ENCODE measurements at regions not wholly inside any gene's neighbourhood (a gene's known extent, or its start where the extent isn't known, plus 50 kb on each side); places are given as distances from the start of the nearest gene placed in this dataset.
A peak's percentile ranks its signal among the peaks of the same experiment; 100 is the strongest.

- no peak for DNase-seq (ENCODE audit: low spot score)
- H4K8ac ChIP-seq (ENCODE audit: low read depth, low read length): no peak overlapping the region
- no peak overlapping the region for H3K4me3 ChIP-seq (ENCODE audit: low read length in 2 of 2)
These were observed 164.1 kb upstream of the JAG1 start for GRCh38 chr20:10837901-10838300.

DNA sequence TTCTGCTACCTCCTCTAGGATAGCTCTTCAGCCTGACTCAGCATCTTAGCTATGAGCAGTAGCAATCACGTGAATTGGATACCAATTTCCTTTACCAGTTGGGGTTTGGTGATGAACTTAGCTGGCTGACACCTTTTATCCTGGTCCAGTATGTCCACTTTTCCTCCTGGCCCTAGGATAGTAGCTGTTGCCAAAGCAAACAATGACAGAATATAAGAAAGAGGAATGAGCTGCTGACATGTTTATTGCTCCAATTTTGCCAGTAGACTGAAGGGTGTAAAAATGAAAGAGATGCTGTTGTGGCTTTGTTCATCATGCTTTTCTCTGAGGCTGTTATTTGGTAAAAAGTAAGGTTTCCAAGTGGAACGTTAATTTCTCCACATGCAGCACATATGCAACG lies 168.3 kb upstream of the JAG1 start:
- peaks cover 0 to 5% of the 10 kb centered on the region in 2 donors for H3K9me3 ChIP-seq (replicated peaks in 1 of 2; ENCODE audit: control insufficient read depth in 2 of 2, insufficient read depth in 1 of 2, low read depth in 1 of 2, low read length in 2 of 2)
- WGBS, 2 donors (ENCODE audit: extremely low coverage in 2 of 2, insufficient read length in 2 of 2, insufficient replicate concordance in 1 of 2): no CpG with 5 or more reads among the region's 3 CpGs
- H3K27ac ChIP-seq (replicated peaks; ENCODE audit: low read length): no peak overlapping the region

More at GRCh38 chr20:10837901-10838300, 164.1 kb upstream of the JAG1 start:
- Histone ChIP-seq H3K4ac (ENCODE audit: low read length) (no peak overlapping the region), H3K14ac (ENCODE audit: low read length) (no peak overlapping the region), H3K27me3 (ENCODE audit: control insufficient read depth in 3 of 3, insufficient read depth in 3 of 3, low read depth in 1 of 3, low read length in 3 of 3) (peaks cover 0 to 5% (median 0%) of the 10 kb centered on the region in 3 experiments), H3K23ac (ENCODE audit: low read depth, low read length, poor library complexity) (no peak overlapping the region), H3K27ac (replicated peaks; ENCODE audit: low read length) (no peak overlapping the region), H2BK120ac (ENCODE audit: low read depth, low read length) (no peak overlapping the region), H3K18ac (ENCODE audit: low read length) (no peak overlapping the region), H3K4me1 (ENCODE audit: control insufficient read depth in 2 of 2, insufficient read depth in 1 of 2, low read depth in 1 of 2, low read length in 2 of 2) (no peaks in the 10 kb centered on the region), H3K9me3 (replicated peaks in 1 of 2; ENCODE audit: control insufficient read depth in 2 of 2, insufficient read depth in 1 of 2, low read depth in 1 of 2, low read length in 2 of 2) (peaks cover 0 to 5% of the 10 kb centered on the region in 2 donors), H3K4me2 (ENCODE audit: insufficient read depth, low read length, poor library complexity, severe bottlenecking) (no peak overlapping the region), H3K36me3 (replicated peaks in 1 of 2; ENCODE audit: control insufficient read depth in 2 of 2, insufficient read depth in 2 of 2, low read length in 2 of 2) (no peaks in the 10 kb centered on the region), H3K79me1 (ENCODE audit: low read depth, low read length) (no peaks in the 10 kb centered on the region), H2BK12ac (ENCODE audit: low read length) (no peak overlapping the region), H2AK5ac (ENCODE audit: low read depth, low read length) (no peak overlapping the region), H2AFZ (ENCODE audit: low read length) (no peak overlapping the region), H4K91ac (ENCODE audit: low read depth, low read length, poor library complexity) (no peak overlapping the region), H2BK15ac (ENCODE audit: low read length) (no peak overlapping the region), H3K9ac (ENCODE audit: low read depth, low read length, poor library complexity) (no peak overlapping the region), H2BK5ac (ENCODE audit: low read length) (no peak overlapping the region)

GRCh38 chr20:10843146-10843711 lies 169.4 kb upstream of the JAG1 start:
- Histone ChIP-seq H3K9me3 (replicated peaks in 1 of 2; ENCODE audit: control insufficient read depth in 2 of 2, insufficient read depth in 1 of 2, low read depth in 1 of 2, low read length in 2 of 2) (peaks cover 0 to 5% of the 10 kb centered on the region in 2 donors), H3K23ac (ENCODE audit: low read depth, low read length, poor library complexity) (no peak overlapping the region), H3K27ac (replicated peaks; ENCODE audit: low read length) (no peak overlapping the region), H3K4ac (ENCODE audit: low read length) (no peak overlapping the region), H2BK5ac (ENCODE audit: low read length) (no peak overlapping the region), H3K27me3 (ENCODE audit: control insufficient read depth in 3 of 3, insufficient read depth in 3 of 3, low read depth in 1 of 3, low read length in 3 of 3) (no peaks in the 10 kb centered on the region), H3K79me1 (ENCODE audit: low read depth, low read length) (no peaks in the 10 kb centered on the region), H2AK5ac (ENCODE audit: low read depth, low read length) (no peak overlapping the region), H3K18ac (ENCODE audit: low read length) (peak overlapping the region; percentile 38), H2BK12ac (ENCODE audit: low read length) (no peak overlapping the region), H2AFZ (ENCODE audit: low read length) (no peak overlapping the region), H4K91ac (ENCODE audit: low read depth, low read length, poor library complexity) (no peak overlapping the region), H4K8ac (ENCODE audit: low read depth, low read length) (no peak overlapping the region), H3K4me3 (ENCODE audit: low read length in 2 of 2) (no peak overlapping the region), H2BK120ac (ENCODE audit: low read depth, low read length) (no peak overlapping the region), H3K36me3 (replicated peaks in 1 of 2; ENCODE audit: control insufficient read depth in 2 of 2, insufficient read depth in 2 of 2, low read length in 2 of 2) (no peaks in the 10 kb centered on the region), H3K4me1 (ENCODE audit: control insufficient read depth in 2 of 2, insufficient read depth in 1 of 2, low read depth in 1 of 2, low read length in 2 of 2) (no peaks in the 10 kb centered on the region), H3K14ac (ENCODE audit: low read length) (no peak overlapping the region), H3K4me2 (ENCODE audit: insufficient read depth, low read length, poor library complexity, severe bottlenecking) (no peak overlapping the region), H2BK15ac (ENCODE audit: low read length) (no peak overlapping the region), H3K9ac (ENCODE audit: low read depth, low read length, poor library complexity) (no peak overlapping the region)
- no peak for DNase-seq (ENCODE audit: low spot score)
- no CpG with 5 or more reads among the region's 5 CpGs for WGBS, 2 donors (ENCODE audit: extremely low coverage in 2 of 2, insufficient read length in 2 of 2, insufficient replicate concordance in 1 of 2)

More for the DNA sequence above, 168.3 kb upstream of the JAG1 start:
- Histone ChIP-seq H3K4me3 (ENCODE audit: low read length in 2 of 2) (no peak overlapping the region), H3K23ac (ENCODE audit: low read depth, low read length, poor library complexity) (no peak overlapping the region), H3K14ac (ENCODE audit: low read length) (no peak overlapping the region), H3K36me3 (replicated peaks in 1 of 2; ENCODE audit: control insufficient read depth in 2 of 2, insufficient read depth in 2 of 2, low read length in 2 of 2) (no peaks in the 10 kb centered on the region), H3K4me1 (ENCODE audit: control insufficient read depth in 2 of 2, insufficient read depth in 1 of 2, low read depth in 1 of 2, low read length in 2 of 2) (no peaks in the 10 kb centered on the region), H2BK120ac (ENCODE audit: low read depth, low read length) (no peak overlapping the region), H2BK15ac (ENCODE audit: low read length) (no peak overlapping the region), H3K4me2 (ENCODE audit: insufficient read depth, low read length, poor library complexity, severe bottlenecking) (no peak overlapping the region), H4K91ac (ENCODE audit: low read depth, low read length, poor library complexity) (no peak overlapping the region), H3K9ac (ENCODE audit: low read depth, low read length, poor library complexity) (no peak overlapping the region), H3K79me1 (ENCODE audit: low read depth, low read length) (no peaks in the 10 kb centered on the region), H3K4ac (ENCODE audit: low read length) (no peak overlapping the region), H3K18ac (ENCODE audit: low read length) (no peak overlapping the region), H2BK5ac (ENCODE audit: low read length) (no peak overlapping the region), H2AK5ac (ENCODE audit: low read depth, low read length) (no peak overlapping the region), H4K8ac (ENCODE audit: low read depth, low read length) (no peak overlapping the region), H2BK12ac (ENCODE audit: low read length) (no peak overlapping the region), H2AFZ (ENCODE audit: low read length) (no peak overlapping the region), H3K27me3 (ENCODE audit: control insufficient read depth in 3 of 3, insufficient read depth in 3 of 3, low read depth in 1 of 3, low read length in 3 of 3) (no peaks in the 10 kb centered on the region)
- no peak for DNase-seq (ENCODE audit: low spot score)

GRCh38 chr20:10846766-10847165 lies 173.0 kb upstream of the JAG1 start:
- H3K27me3 ChIP-seq (ENCODE audit: control insufficient read depth in 3 of 3, insufficient read depth in 3 of 3, low read depth in 1 of 3, low read length in 3 of 3): no peaks in the 10 kb centered on the region
- no peaks in the 10 kb centered on the region for H3K36me3 ChIP-seq (replicated peaks in 1 of 2; ENCODE audit: control insufficient read depth in 2 of 2, insufficient read depth in 2 of 2, low read length in 2 of 2)
- H2BK5ac ChIP-seq (ENCODE audit: low read length): no peak overlapping the region
- peaks cover 0 to 3% of the 10 kb centered on the region in 2 donors for H3K9me3 ChIP-seq (replicated peaks in 1 of 2; ENCODE audit: control insufficient read depth in 2 of 2, insufficient read depth in 1 of 2, low read depth in 1 of 2, low read length in 2 of 2)
- H3K27ac ChIP-seq (replicated peaks; ENCODE audit: low read length): no peak overlapping the region
- H3K4me1 ChIP-seq (ENCODE audit: control insufficient read depth in 2 of 2, insufficient read depth in 1 of 2, low read depth in 1 of 2, low read length in 2 of 2): peaks cover 0 to 8% of the 10 kb centered on the region in 2 donors
- H3K79me1 ChIP-seq (ENCODE audit: low read depth, low read length): no peaks in the 10 kb centered on the region
- H2AFZ ChIP-seq (ENCODE audit: low read length): no peak overlapping the region
- no peak overlapping the region for H3K9ac ChIP-seq (ENCODE audit: low read depth, low read length, poor library complexity)
- no peak overlapping the region for H3K14ac ChIP-seq (ENCODE audit: low read length)
- H3K4me3 ChIP-seq (ENCODE audit: low read length in 2 of 2): no peak overlapping the region
- no peak overlapping the region for H3K23ac ChIP-seq (ENCODE audit: low read depth, low read length, poor library complexity)
- H2BK12ac ChIP-seq (ENCODE audit: low read length): no peak overlapping the region
- DNase-seq (ENCODE audit: low spot score): no peak
- no peak overlapping the region for H4K8ac ChIP-seq (ENCODE audit: low read depth, low read length)
- no peak overlapping the region for H2AK5ac ChIP-seq (ENCODE audit: low read depth, low read length)
- H3K4ac ChIP-seq (ENCODE audit: low read length): no peak overlapping the region
- no peak overlapping the region for H2BK120ac ChIP-seq (ENCODE audit: low read depth, low read length)
- H2BK15ac ChIP-seq (ENCODE audit: low read length): no peak overlapping the region
- H3K18ac ChIP-seq (ENCODE audit: low read length): no peak overlapping the region
- H3K4me2 ChIP-seq (ENCODE audit: insufficient read depth, low read length, poor library complexity, severe bottlenecking): no peak overlapping the region
- no peak overlapping the region for H4K91ac ChIP-seq (ENCODE audit: low read depth, low read length, poor library complexity)

Measured in neuronal stem cell (in vitro differentiated cells).